CD4-positive, alpha-beta T cell treated with Interleukin-12 subunit alpha and Interleukin-12 subunit beta, for 1 hour (primary cell): ENCODE measurements at regions not wholly inside any gene's neighbourhood (a gene's known extent, or its start where the extent isn't known, plus 50 kb on each side); places are given as distances from the start of the nearest gene placed in this dataset.

Source experiments
- DNase-seq: peaks from one replicate; pipeline ENCODE4 v3.0.0-alpha.2; 2020

DNA sequence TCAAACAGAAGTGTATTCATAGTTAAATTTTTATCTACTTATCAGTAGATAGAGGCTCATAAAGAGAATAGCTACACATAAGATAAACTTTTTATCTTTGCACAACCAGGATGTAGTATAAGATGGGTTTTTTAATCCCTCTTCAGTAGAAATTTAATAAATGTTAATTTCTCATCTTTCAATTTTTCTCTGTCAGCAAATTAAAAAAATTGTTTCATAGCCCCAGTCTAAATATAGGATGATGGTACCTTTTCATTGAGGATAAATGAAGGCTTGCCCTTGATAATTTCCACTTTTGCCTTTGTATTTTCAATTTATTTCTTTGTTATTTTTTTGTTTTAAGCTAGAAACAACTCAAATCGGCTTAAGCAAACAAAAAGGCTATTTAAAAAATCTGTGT, 251.2 kb upstream of the NOX3 start:
- DNase-seq = no peak

DNA sequence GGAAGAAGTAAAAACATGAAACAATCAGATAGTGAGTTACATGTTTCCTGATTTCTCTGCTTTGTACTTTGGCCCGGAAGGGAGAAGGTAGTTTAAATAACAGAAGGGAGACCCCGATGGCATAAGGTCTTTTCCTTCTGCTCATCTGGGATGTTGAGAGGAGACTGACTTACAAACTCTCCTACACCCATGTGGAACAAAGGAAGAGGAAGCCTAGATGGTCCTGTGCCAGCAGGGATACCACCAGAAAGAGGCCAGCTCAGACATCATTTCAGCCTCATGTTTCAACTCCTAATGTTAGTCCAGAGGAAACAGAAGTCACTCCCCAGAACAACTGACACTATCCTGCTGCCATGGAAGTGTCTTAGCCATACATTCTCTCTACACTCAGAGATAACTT, 250.7 kb upstream of the NOX3 start:
- DNase-seq = no peak

DNA sequence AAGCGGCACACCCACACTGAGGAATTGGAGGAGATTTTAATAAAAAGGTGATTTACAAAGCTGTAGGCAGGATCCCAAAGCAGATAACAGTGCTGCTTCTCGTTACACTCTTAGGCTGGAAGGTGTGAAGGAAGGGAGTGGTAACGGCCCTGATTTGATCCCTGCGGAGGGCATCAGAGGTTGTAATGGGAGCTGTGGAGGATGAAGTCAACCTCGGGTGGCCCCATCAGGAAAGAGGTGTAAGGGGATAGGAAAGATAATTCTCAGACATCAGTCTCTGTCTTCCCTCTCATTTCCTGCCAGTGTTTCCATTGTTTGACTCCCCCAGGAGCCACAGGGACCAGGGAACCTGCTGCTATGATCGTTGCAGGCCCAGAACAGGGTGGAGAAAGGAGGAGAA, 245.7 kb upstream of the NOX3 start:
- no peak for DNase-seq

DNA sequence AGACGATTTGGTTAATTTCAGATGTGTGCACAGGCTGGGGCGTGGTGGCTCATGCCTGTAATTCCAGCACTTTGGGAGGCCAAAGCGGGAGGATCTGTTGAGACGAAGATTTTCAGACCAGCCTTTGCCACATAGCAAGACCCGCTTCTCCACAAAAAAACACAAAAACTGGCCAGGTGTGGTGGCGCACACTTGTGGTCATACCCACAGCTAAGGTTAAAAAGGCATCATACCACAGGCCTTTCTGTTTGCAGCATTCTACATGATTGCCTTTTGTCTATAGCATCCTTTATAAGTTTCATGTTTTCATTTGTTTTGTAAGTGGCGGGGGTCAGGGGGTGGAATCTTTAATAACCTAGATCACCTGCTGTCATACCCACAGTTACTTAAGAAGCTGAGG, 239.9 kb upstream of the NOX3 start:
- DNase-seq = no peak

DNA sequence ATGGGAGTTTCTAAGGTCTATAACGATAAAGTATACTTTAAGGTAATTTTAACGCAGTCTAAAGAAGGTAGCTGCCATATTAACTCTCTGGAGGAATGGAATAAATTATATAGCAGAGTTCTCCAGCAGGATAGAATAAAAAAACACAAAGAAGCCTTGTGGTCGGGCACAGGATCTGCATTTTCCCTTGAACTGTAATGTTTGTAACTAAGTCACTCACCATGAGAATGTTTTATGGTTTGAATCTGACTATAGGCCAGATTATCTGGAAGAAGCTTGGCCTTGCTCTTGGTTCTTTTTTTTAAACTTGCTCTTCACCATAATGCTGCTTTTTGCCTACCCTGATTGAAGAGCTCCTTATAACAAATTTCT, 238.8 kb upstream of the NOX3 start:
- no peak for DNase-seq

DNA sequence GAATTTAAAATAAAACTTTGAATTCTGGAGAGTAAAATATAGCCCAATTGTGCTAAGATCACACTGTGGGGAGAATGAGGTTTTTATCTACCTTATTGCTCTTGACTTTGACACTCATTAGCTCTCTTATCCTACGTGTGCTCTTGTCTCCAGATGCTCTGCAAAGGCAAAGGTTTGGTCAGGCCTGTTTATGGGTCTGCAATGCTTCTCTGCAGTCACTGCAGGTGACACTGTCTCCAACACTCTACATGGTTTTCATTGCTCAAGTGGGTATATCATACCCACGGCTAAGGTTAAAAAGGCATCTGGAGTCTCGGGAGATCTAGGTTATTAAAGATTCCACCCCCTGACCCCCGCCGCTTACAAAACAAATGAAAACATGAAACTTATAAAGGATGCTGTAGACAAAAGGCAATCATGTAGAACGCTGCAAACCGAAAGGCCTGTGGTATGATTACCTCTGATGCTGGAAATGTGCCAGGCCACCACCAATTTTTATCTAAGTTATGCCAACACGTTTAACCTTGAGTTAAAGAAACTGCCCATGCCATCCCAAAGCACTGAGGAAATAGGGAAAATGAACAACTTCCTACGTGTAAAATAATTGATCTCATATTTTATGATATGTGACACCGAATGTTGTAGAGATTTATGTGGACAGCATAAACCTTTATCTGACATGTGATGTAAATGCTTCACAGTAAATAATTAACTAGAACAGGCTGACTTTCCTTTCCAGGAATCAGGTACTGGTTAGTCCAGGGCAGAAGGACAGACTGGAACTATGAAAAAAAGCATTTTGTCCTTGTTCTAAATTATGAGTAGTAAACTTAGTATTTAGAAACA, 238.2 kb upstream of the NOX3 start:
- no peak for DNase-seq

DNA sequence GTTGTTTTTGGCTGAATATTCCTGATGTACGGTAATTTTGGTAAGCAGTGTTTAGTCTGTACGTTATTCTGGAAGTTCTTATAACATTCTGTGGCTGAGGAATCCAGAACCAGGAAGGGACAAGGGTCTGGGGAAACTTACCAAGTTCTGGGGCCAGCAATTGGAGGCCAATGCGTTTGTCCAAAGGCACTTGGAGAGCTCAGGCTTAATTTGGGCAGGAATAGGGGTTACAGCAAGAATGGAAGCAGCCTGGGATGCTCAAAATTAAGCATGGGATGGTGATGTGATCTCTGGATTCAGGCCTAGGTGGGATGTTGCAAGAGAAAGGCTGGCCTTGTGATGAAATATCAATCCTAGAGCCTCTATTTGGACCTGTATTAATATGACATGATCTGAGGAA, 235.2 kb upstream of the NOX3 start:
- DNase-seq = no peak

DNA sequence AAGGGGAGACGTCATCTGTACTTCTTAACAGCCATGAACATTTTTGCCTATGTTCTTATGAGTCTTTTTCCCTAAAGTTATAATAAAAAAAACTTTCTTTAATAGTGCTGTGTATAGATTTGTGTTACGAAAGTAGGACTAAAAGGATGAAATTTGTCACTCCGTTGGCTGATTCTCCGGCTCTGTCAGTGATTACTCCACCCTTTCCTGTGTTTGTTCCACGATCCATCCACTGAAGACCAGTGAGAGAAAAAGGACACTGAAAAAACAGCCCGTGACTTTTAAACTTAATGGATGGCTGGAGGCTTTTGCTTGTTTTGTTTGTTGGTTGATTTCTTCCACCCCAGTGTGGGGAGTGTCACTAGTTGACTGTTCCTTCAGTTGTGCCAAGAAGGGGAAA, 232.0 kb upstream of the NOX3 start:
- DNase-seq = no peak

DNA sequence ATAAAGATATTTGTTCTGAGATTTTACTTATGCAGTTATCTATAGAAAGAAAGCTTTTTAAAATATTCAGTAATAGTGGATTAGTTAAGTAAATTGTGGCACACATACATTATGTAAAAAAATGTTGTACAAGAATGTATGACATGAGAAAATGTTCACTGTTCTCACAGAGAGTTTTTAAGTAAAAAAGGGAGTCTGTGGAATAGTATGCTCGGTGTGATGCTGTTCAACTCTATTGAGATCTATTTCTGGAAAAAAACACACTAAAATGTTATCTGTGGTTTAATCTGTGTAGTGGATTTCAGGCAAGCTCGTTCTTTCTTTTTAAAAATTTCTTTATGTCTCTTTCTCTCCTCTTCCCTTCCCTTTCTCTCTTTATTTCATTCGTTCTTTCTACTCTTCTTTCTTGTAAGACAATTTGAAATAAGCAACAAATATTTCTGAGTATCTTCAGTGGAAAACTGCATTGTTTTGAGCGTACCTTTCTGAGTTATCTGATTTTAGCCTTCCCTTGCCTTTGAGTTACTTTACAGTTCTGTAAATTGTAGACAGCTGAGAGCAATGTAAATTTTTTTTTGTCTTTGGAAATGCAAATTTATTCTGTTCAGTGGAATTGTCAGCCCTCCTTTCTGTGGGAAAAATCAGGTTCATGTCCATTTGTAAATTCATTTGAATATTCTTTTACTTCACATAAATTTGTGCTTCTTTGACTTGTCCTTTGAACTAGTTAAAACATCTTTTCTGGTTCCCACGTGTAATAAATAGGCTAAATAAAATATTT, 229.0 kb upstream of the NOX3 start:
- no peak for DNase-seq

DNA sequence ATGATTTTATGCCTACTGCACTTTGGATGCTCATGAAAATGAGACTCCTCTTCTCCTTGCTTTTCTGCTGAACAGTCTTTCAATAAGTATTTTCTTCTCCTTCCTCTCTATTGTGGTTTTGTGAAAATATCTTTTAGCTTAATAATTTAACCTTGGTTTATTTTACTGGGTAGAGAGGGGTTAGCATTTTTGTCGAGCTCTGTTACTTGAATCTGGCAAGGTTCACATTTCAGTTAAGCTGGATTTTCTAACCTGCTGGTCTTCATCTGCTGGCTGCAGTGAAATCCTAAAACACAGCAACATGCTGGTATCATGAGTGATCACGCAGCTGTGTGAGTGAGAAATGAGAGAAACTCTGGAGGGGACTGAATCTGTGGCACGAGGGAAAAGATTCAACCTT, 222.7 kb upstream of the NOX3 start:
- no peak for DNase-seq

DNA sequence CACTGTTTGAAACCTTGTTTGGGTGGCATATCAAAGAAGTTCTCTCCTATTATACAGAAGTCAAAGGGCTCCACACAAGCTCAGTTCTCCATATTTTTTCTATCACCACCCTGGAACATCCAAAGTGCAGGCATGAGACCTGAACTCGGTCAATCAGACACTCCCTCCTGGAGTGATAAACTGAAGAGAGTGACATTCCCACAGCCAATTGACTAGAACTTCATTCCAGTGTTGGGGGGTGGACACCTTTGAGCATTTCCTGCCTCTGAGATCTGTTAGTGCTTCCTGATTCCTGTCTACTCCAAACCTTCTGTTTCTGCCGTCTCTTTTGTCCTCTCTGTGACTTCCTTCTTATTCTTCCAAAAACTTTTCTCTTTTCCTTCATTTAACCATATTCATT, 220.7 kb upstream of the NOX3 start:
- no peak for DNase-seq

DNA sequence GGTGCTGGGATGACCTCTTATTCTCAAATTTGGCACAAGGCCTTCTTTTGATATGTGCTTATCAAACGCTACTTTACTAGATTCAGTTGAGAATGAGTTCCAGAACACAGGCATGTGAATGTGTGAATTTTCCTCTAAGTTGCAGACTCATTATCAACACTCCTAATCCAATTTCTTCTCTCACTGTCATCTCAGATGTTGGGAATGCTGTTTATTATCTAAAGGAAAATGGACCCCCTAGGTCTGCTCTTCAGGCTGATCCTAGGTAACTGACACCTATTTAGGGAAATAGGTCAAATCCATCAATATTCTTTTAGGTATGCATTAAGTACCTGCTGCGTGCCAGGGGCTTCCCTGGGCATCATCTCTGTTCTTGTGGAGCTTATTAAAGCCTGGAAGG, 215.0 kb upstream of the NOX3 start:
- DNase-seq = no peak

DNA sequence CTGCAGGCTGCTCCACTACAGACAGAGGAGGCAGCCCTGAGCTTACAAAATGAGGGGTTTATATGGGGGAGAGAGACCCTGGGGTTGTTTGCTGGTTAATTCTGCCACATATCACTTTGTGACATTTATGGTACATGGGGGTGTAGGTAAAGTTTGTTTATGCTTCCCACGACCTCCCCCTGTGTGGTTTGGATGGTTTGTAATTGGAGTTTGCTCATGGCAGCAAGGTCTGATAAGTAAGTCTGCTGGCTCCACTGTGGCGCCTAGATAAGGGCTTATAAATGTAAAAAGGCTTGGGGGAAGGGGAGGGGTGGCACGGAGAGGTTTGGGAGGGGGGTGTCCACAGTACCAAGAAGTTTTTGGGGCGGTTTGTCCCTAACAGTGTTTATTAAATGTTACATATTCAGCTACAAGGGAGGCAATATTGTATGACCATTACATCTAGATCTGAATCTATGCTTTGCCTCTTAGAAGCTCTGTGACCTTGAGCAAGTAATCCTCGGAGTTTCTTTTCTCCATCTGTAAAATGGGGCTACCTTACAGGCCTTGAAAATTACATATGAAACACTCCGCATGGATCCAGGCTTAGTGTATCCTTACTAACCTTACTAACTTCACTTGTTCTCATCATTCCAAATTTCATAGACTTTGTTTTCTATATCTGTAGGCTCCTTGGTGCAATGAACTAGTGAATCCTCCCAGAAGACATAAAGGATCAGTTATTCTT, 204.8 kb upstream of the NOX3 start:
- DNase-seq = no peak

DNA sequence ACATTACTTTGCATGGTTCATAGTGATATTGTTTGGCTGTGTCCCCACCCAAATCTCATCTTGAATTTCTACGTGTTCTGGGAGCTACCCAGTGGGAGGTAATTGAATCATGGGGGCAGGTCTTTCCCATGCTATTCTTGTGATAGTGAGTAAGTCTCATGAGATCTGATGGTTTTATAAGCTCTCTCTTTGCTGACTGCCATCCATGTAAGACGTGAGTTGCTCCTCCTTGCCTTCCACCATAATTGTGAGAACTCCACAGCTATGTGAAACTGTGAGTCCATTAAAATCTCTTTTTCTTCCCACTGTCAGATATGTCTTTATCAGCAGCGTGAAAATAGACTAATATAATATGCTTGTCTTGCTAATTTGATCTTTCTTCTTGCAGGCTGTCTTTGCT, 200.4 kb upstream of the NOX3 start:
- no peak for DNase-seq

DNA sequence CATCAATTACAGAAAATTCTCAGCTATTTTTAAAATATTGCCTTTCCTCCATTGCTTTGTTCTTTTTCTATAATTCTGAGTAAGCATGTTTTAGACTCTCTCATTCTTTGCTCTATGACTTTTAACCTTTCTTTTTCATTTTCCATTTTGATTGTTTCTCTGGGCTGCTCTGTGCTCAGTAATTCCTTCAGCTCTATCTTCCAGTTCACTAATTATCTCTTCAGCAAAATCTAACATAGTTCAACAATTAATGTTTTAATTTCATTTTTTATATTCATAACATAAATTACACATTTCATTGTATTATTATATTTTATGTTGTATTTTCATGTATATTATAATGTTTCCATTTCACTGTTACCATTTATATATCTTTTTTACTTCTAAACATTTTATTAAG, 198.8 kb upstream of the NOX3 start:
- no peak for DNase-seq

DNA sequence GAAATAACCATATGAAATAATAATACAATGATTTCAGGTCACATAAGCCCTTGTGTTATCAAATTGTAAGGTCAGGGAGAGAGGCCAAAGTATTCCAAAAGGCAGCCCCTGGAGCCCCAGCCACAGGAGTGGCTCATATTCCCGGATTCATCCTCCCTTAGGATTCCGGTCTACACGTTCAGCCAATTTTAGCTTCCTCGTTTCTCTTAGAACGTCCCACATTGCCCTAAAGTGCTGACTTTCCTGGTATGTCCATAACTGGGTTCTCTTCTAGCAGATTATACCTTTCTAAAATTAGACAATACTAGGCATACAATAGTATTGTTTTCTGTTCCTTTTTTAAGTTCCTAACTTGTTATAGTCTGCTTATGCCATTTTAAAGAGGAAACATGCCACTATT, 192.7 kb upstream of the NOX3 start:
- DNase-seq = no peak

DNA sequence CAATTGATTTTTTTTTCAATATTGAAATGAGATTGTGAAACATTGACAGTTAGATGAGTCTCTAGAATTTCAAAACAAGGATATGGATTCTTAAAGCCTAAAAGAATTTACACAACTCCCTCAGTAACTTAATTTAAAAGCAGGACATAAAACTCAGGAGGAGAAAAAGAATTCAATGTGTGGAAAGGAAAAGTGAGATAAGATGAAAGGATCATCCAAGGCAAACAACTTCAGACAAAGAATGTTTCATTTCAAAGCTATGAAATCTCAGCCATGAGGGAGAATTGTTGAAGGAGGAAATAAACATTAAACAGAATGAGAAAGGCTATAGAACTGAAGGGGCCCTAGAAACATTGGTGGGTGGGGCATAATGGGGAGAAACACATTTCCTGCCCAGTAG, 191.7 kb upstream of the NOX3 start:
- no peak for DNase-seq

DNA sequence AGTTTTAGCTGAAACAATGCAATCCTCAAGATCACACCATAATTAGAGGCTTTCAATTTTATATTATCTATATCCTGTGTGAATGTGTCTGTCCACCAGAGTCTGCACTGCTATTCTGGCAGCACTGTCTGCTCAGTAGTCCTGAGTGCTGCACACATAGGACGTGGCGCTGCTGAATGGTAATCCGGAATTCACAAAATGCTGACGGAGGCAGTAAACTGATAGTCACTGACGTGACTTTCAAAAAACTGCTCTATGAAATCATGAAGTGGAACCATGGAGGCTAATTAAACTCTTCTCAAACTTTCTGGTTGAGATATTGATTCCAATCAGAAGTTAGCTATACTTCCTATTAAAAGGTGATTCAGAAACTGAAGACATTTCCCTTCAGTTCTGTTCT, 190.8 kb upstream of the NOX3 start:
- no peak for DNase-seq

DNA sequence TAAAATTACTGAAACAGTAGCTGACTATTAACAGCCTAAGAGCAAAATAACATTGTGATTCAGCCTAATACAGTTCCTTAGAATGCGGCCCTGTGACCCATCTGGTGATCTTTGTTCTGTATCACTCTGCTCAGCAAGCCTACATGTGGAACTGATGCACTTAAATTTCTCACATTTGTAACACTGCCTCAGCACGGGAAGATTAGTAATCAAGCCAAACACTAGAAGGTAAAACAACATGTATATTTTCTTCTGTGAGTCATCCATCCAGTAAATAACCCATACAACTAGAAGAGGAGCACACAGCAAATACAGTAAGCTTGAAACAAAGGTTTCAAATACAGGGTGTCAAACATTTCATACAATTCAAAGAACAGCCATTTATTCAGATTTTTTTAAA, 189.7 kb upstream of the NOX3 start:
- DNase-seq = no peak

DNA sequence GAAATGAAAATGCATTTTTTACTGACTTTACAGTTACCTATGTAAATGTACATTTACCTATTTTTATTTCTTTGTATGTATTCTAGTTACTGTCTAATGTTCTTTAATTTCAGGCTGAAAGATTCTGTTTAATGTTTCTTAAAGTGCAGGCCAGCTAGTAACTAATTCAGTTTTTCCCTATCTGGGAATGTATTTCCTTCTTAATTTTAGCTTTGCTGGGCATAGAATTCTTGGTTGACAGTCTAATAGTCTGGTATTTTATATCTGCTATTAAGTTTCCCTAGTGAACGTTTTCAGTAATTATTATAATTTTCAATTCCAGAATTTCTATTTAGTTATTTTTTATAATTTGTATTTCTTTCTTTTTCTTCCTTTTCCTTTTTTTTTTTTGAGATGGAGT, 186.0 kb upstream of the NOX3 start:
- DNase-seq = no peak

DNA sequence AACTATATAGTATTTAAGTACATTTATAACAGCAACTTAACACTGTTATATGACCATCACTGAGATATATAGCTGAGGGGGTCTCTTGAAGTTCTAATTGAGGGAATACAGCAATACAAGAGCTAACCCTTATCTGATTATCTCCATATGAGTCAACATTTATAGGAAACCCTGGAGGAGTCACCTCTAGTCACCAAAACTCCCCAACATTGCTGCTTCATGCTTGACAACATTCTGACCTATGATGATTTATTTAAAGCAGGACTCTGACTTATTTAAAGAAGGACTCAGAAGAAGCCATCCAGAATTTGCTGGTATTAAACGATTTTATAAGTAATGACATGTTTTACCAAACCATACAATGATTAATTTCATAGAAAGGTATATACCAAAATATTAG, 182.6 kb upstream of the NOX3 start:
- DNase-seq = no peak

DNA sequence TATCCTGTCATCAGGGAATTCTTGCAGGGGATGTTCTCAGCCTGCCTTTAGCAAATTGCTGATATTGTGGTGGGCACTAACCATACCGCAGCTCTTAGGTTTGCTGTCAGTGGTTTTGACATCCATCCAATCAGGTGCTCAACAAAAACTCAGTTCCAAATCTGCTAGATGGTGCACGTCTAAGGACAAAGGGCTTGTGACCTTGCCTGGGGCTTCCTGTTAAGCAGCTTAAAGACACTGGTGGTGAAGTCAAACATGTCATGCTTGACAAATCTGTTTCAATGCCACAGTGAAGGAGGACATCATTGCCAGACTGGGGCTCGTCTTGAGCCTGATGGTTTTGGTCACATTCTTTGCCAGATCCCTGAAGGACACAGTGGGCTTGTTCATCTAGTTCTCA, 179.8 kb upstream of the NOX3 start:
- no peak for DNase-seq

DNA sequence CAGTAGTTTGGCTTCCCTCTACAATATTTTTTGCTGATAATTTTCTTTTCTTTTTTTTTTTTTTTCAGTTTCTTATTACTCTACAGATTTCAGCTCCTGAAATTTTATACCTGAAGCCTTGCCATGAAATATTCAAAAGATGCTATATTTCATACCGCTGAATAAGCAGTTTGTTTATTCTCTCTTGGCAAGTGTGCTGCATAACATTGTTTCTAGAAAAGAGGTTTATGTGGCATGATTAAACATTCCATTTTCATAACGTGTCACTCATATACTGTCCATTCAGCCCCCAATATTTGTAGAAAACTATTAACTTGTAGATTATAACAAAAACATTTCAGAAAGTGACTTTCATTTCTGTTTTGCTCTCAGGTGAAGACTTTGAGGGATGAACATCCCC, 174.4 kb upstream of the NOX3 start:
- no peak for DNase-seq

DNA sequence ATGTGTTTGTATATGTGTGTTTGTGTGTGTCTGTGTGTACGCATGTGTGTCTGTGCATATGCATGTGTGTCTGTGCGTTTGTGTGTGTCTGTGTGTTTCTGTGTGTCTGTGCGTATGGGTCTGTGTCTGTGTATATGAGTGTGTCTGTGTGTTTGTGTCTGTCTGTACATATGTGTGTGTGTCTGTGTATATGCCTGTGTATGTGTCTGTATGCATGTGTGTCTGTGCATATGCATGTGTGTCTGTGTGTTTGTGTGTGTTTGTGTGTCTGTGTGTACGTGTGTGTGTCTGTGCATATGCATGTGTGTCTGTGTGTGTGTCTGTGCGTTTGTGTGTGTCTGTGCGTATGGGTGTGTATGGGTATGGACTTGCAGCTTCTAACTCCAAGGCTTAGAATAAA, 174.0 kb upstream of the NOX3 start:
- no peak for DNase-seq
